HG03097 (cell line): ENCODE measurements at regions not wholly inside any gene's neighbourhood (a gene's known extent, or its start where the extent isn't known, plus 50 kb on each side); places are given as distances from the start of the nearest gene placed in this dataset.
"Not testable (repeated sequence)": the region's sequence is repeated elsewhere in the genome, so short reads cannot be mapped to it uniquely, and the experiment has no call there.

ENCODE experiments used
- ATAC-seq: cut with Tn5 transposase; IDR thresholded peaks from one replicate; pipeline ENCODE4 v1.9.1; 2021; ENCODE audit not compliant: unreplicated experiment, low FRiP score

GRCh38 chr1:243074224-243074623, 180.9 kb downstream of the CEP170 start:
- ATAC-seq: not testable (repeated sequence)

- ATAC-seq: not testable (repeated sequence)
Observed at GRCh38 chr1:243067056-243067455, 188.0 kb downstream of the CEP170 start.

DNA sequence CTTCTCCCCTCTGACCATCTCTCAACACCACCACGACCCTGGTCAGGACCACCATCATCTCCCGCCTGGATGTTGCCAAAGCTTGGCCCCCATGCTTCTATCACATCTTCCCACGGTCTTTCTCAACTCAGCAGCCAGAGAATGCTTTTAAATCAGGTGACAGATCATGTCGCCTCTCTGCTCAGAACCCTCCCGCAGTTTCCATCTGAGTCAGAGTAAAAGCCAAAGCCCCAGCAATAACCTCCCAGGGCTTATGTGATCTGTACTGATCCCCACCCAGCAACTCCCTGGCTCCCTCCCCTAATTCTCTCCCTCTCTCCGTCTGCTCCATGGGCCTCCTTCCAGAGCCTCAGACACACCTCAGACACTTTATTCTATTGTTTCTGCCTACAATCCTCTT, 193.1 kb downstream of the CEP170 start:
- not testable (repeated sequence) for ATAC-seq

DNA sequence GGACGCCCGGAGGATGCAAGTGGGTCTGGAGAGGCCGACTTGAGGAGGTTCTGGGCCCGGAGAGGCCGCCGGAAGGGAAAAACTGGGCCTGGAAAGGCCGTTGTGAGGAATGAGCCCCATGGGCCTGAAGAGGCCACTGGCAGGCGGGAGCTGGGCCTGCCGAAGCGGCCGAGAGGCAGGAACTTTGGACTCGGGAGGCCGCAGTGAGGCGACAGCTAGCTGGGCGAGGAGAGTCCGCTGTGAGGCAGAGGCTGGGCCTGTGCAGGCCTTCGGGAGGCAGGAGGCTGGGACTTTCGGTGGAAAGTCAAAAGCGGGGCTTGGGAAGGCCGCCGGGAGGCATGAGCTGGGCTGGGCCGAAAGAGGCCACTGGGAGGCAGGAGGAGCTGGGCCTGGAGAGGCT, 199.6 kb downstream of the CEP170 start:
- not testable (repeated sequence) for ATAC-seq

GRCh38 chr1:243055091-243055490, 200.0 kb downstream of the CEP170 start:
- ATAC-seq: not testable (repeated sequence)

GRCh38 chr1:243054681-243055080, 200.4 kb downstream of the CEP170 start:
- ATAC-seq: not testable (repeated sequence)

DNA sequence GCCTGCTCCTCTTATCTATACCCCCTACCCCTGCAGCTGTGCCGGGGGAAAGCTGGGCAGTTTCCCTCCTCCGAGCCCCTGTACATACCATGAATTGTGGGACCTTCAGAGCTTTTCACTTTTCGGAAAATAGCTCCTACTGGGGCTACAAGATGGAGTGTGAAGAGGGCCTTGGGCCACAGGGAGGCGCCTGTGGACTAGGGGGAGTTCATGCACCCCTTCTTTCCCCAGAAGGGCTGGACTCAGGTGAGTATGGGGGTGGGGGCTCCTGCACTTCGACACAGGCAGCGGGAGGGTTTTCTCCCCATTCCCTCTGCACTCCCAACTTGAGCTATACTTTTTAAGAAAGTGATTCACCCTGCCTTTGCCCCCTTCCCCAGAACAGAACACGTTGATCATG, 202.0 kb downstream of the CEP170 start:
- ATAC-seq: not testable (repeated sequence)

- not testable (repeated sequence) for ATAC-seq
Observed at GRCh38 chr1:243050613-243051012, 204.5 kb downstream of the CEP170 start.

DNA sequence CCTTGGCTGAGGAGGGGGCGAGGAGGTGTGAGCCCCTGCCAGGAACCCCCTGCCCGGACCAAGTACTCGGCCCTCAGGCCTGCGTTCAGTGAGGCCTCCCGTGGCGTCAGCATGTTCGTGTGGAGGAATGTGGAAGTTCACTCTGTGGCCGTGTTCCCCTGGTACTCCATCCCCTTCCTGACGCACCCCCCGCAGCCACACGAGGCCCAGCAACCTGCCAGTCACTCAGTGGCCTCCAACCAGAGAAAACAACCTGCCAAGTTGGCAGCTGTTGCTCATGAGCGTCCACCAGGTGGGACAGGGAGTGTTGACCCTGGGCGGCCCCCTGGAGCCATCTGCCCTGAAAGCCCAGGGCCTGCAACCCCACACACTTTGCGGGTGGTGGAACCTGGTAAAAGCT, 205.4 kb downstream of the CEP170 start:
- ATAC-seq: not testable (repeated sequence)

DNA sequence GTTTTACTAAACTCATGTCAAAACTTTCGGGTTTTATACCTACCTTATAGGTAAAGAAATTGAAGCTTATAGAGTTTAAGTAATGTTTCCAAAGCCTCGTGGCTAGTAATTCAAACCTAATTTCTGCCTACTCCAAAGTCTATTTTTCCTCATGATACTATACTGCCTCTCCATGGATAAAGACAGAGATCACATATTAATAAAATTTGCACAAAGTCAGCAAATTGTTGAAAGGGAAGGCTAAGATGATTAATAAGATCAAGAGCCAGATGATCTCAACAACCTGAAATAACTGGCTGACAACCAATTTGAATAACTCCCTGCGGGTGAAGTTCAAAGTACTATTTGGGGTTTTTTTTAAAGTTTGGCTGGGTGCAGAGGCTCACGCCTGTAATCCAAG, 233.7 kb downstream of the CEP170 start:
- not testable (repeated sequence) for ATAC-seq

- not testable (repeated sequence) for ATAC-seq
Observed at GRCh38 chr1:243019030-243019635, 235.9 kb downstream of the CEP170 start.

GRCh38 chr1:243010719-243011118, 244.4 kb downstream of the CEP170 start:
- ATAC-seq: not testable (repeated sequence)

GRCh38 chr1:243001003-243001402, 254.1 kb downstream of the CEP170 start:
- ATAC-seq: not testable (repeated sequence)

GRCh38 chr1:242992776-242993175, 262.3 kb downstream of the CEP170 start:
- not testable (repeated sequence) for ATAC-seq

DNA sequence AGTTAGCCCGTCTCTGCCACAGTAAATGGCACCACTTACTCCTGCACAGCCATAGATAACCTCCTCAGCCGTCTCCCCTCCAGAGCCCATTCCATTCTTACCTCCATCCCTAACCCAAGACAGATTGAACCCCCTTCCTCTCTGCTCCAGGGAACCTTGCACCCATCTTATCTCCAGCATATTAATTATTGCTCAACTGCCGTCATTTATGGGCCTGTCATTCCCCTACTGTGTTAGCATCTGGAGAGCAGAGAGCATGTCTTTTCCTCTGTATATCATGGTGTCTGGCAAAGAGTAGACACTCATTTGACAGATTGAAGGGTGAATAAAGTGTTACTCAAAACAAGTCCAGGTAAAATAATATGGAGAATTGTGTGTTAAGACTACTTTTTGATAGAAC, 270.0 kb downstream of the CEP170 start:
- not testable (repeated sequence) for ATAC-seq

DNA sequence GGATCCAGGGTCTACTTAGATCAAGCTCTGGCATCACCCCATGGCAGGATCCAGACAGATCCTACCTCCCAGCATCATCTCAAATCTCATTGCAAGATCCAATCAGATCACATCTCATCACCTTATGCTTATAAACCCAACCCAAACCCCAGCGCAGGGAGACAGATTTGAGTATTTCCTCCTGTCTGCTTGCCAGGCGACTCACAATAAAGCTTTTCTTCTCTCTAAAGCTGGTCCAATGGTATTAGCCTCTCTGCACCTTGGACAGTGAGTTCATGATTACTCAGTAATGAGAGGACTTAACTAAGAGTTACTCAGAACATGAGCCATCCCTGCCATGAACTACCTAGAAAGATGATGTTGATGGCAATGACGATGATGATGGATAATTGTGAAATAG, 281.7 kb downstream of the CEP170 start:
- ATAC-seq: not testable (repeated sequence)

DNA sequence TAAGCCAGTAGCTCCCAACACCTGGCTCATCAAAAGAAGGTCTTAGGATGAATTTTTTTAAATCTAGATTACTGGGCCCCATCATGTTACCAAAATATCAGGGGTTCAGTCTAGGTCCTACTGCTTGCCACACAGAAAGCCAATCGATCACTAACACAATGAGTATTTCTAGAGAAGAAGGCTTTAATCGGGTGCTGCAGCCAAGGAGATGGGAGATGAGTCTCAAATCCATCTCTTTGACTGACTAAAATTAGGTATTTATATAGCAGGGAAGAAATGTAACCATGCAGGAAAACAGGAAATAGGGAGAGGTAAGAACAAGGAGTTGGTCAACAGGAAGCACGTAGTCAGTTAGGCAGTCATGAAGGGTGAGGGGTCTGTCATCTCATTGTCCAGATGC, 288.2 kb downstream of the CEP170 start:
- no peak for ATAC-seq

- not testable (repeated sequence) for ATAC-seq
Observed at GRCh38 chr1:242959397-242959796, 295.7 kb downstream of the CEP170 start.

DNA sequence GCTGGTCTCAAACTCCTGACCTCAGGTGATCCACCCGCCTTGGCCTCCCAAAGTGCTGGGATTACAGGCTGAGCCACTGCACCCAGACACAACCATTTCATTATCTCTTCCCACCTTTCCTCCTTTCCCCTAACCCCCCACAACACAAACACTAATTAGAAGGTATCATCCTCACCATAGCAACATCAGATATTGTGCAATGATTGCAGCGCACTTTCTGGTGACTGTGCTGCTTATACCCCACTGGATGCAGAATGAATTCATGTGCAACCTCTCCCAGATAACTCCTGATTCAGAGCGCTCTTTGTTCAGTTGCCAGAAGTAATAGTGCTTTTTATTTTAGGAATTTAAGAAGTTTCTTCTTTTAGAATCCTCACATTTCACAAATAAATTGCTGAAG, 300.1 kb downstream of the CEP170 start:
- not testable (repeated sequence) for ATAC-seq

DNA sequence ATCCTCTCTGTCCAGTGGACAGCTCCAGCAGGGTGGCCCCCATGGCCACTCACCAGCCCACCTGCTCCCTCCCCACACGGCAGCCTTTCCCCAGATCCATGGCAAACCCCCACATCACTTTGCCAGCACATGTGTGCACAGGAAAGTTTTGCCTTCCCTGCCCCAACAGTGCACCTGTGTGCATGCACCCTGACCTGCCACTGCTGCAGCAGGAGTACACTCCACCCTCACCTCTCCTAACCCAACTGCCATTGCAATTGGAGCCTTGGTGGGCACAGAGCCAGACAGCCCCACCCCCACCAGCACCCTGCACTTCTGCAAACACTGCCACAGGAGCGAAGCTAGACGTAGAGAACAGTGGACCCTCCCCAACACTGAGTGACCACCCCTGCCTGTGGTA, 308.9 kb downstream of the CEP170 start:
- no peak for ATAC-seq

GRCh38 chr1:242936725-242937124, 318.4 kb downstream of the CEP170 start:
- ATAC-seq: not testable (repeated sequence)

- not testable (repeated sequence) for ATAC-seq
Observed at GRCh38 chr1:242924717-242925116, 330.4 kb downstream of the CEP170 start.

- not testable (repeated sequence) for ATAC-seq
Observed at GRCh38 chr1:242923603-242924002, 331.5 kb downstream of the CEP170 start.
